K562 (cell line): ENCODE measurements at regions not wholly inside any gene's neighbourhood (a gene's known extent, or its start where the extent isn't known, plus 50 kb on each side); places are given as distances from the start of the nearest gene placed in this dataset.

Source experiments
- CAMTA2 ChIP-seq: fragments of 250-450 bp; sonication (Bioruptor Pico); conservative IDR thresholded peaks from 2 replicates; pipeline ENCODE4 v1.5.1; 2022
- CBX5 ChIP-seq: IDR thresholded peaks from 2 replicates; pipeline ENCODE4 v1.6.1; 2014; ENCODE audit warnings: low read depth, borderline replicate concordance
- CUX1 ChIP-seq: fragments of 200-800 bp; sonication (Bioruptor generic); IDR thresholded peaks from 2 replicates; pipeline ENCODE4 v1.6.1; 2016; ENCODE audit warnings: missing genetic modification characterization, missing compliant biosample characterization
- FOXA3 ChIP-seq, 2 experiments: fragments of 450-650 bp in 1 of 2; sonication (generic) in 1 of 2; formaldehyde crosslinking; IDR thresholded peaks in 1 of 2; conservative IDR thresholded peaks in 1 of 2; 2 replicates each; pipeline versions ENCODE4 v1.4.0 to v1.8.0; 2020 to 2022; ENCODE audit warnings: mild to moderate bottlenecking in 2 of 2, missing genetic modification reagents in 1 of 2
- FOXK1 ChIP-seq: sonication (generic); formaldehyde crosslinking; IDR thresholded peaks from 2 replicates; pipeline ENCODE4 v1.8.0; 2022; ENCODE audit warnings: missing genetic modification reagents, mild to moderate bottlenecking, borderline replicate concordance
- GTF2F1 ChIP-seq: IDR thresholded peaks from 2 replicates; pipeline ENCODE4 v1.6.1; 2011; ENCODE audit warnings: low read depth, low read length, improper control_type of control experiment
- KLF6 ChIP-seq: fragments of 250-450 bp; sonication (Bioruptor Pico); IDR thresholded peaks from 2 replicates; pipeline ENCODE4 v1.4.0; 2020; ENCODE audit warnings: mild to moderate bottlenecking, moderate library complexity, borderline replicate concordance
- MLX ChIP-seq, 2 experiments: fragments of 450-650 bp in 1 of 2; sonication (generic) in 1 of 2; formaldehyde crosslinking; conservative IDR thresholded peaks; 2 replicates each; pipeline versions ENCODE4 v1.4.0 to v1.8.1; 2020 to 2022; ENCODE audit warnings: mild to moderate bottlenecking in 1 of 2, missing genetic modification reagents in 1 of 2
- PBX2 ChIP-seq, 2 experiments: IDR thresholded peaks in 1 of 2; conservative IDR thresholded peaks in 1 of 2; 2 replicates each; pipeline ENCODE4 v1.6.1; 2016; ENCODE audit warnings: low read depth in 2 of 2, mild to moderate bottlenecking in 1 of 2, missing compliant biosample characterization in 1 of 2, missing genetic modification characterization in 1 of 2, moderate library complexity in 1 of 2
- POLR2A ChIP-seq: fragments of 450-650 bp; conservative IDR thresholded peaks from 2 replicates; pipeline ENCODE4 v1.6.1; 2016
- RBM15 ChIP-seq: fragments of 200-400 bp; formaldehyde crosslinking; IDR thresholded peaks from 2 replicates; pipeline ENCODE4 v1.6.1; 2018; ENCODE audit warnings: mild to moderate bottlenecking, low read length, moderate library complexity; ENCODE audit not compliant: insufficient read depth
- SOX6 ChIP-seq: fragments of 450-650 bp; IDR thresholded peaks from 2 replicates; pipeline ENCODE4 v1.6.1; 2014; ENCODE audit warnings: mild to moderate bottlenecking
- ZBTB33 ChIP-seq: sonication (generic); formaldehyde crosslinking; IDR thresholded peaks from 2 replicates; pipeline ENCODE4 v1.8.1; 2023; ENCODE audit warnings: mild to moderate bottlenecking, missing genetic modification reagents
- ZNF232 ChIP-seq: sonication (generic); formaldehyde crosslinking; IDR thresholded peaks from 2 replicates; pipeline ENCODE4 v1.8.0; 2022; ENCODE audit warnings: mild to moderate bottlenecking, missing genetic modification reagents
- ZNF280A ChIP-seq: fragments of 450-650 bp; IDR thresholded peaks from 2 replicates; pipeline ENCODE4 v1.6.1; 2018; ENCODE audit warnings: mild to moderate bottlenecking, low read depth; ENCODE audit not compliant: partially characterized antibody
- ZNF384 ChIP-seq: IDR thresholded peaks from 2 replicates; pipeline ENCODE4 v1.6.1; 2012; ENCODE audit warnings: low read depth, low read length, improper control_type of control experiment

GRCh38 chr4:55284331-55284730 lies 61.7 kb upstream of the SRD5A3 start (continued):
- TF ChIP-seq ZBTB33 (no peak), ZNF232 (CRISPR knock-in tag) (no peak), ZNF384 (peak; percentile 26; the same call in 1 of the 2 replicates), SOX6 (no peak), CBX5 (0 out of 2 replicates have a peak, but pooled peaks have one; percentile 39), CAMTA2 (CRISPR knock-in tag) (no peak), CUX1 (CRISPR knock-in tag) (no peak), ZNF280A (peak; percentile 84), RBM15 (no peak), POLR2A (no peak), FOXA3 (CRISPR knock-in tag; conservative IDR thresholded peaks at IDR 0.05 in 1 of 2, IDR thresholded peaks at IDR 0.05 in 1 of 2) (no peak), PBX2 (CRISPR knock-in tag; IDR thresholded peaks at IDR 0.05; ENCODE audit: low read depth) (no peak), PBX2 (tag; conservative IDR thresholded peaks at IDR 0.05; ENCODE audit: low read depth) (no peak), MLX (CRISPR knock-in tag; conservative IDR thresholded peaks at IDR 0.05) (no peak), FOXK1 (CRISPR knock-in tag) (no peak), KLF6 (CRISPR knock-in tag) (no peak), GTF2F1 (no peak)
